Smooth muscle cell (in vitro differentiated cells): ENCODE measurements at regions not wholly inside any gene's neighbourhood (a gene's known extent, or its start where the extent isn't known, plus 50 kb on each side); places are given as distances from the start of the nearest gene placed in this dataset.

ENCODE experiments used
- DNase-seq: peaks from one replicate; lab custom pipeline; 2025; ENCODE audit not compliant: unreplicated experiment; lab: John Stamatoyannopoulos, UW
- H2AFZ ChIP-seq: fragments of 200-600 bp; sonication (generic); 2 replicates; pipeline ENCODE4 v1.6.0; 2016; ENCODE audit warnings: antibody characterized with exemption, low read depth, mild to moderate bottlenecking
- H3F3A ChIP-seq: fragments of 200-600 bp; sonication (generic); 2 replicates; pipeline ENCODE4 v1.6.0; 2017; ENCODE audit warnings: antibody characterized with exemption, low read depth
- H3K27ac ChIP-seq: fragments of 200-600 bp; sonication (generic); 2 replicates; pipeline ENCODE4 v1.5.1; 2016; ENCODE audit warnings: low read depth, mild to moderate bottlenecking
- H3K27me3 ChIP-seq: fragments of 200-600 bp; sonication (generic); 2 replicates; pipeline ENCODE4 v1.6.1; 2016; ENCODE audit warnings: low read depth, mild to moderate bottlenecking
- H3K36me3 ChIP-seq: fragments of 200-600 bp; sonication (generic); 2 replicates; pipeline ENCODE4 v1.5.1; 2016; ENCODE audit warnings: low read depth
- H3K4me1 ChIP-seq: fragments of 200-600 bp; sonication (generic); 2 replicates; pipeline ENCODE4 v1.5.1; 2016; ENCODE audit warnings: low read depth
- H3K4me2 ChIP-seq: fragments of 200-600 bp; sonication (generic); 2 replicates; pipeline ENCODE4 v1.6.0; 2016; ENCODE audit warnings: mild to moderate bottlenecking
- H3K4me3 ChIP-seq: fragments of 200-600 bp; sonication (generic); 2 replicates; pipeline ENCODE4 v1.5.1; 2016; ENCODE audit warnings: mild to moderate bottlenecking
- H3K79me2 ChIP-seq: fragments of 200-600 bp; sonication (generic); 2 replicates; pipeline ENCODE4 v1.6.0; 2016; ENCODE audit warnings: low read depth, mild to moderate bottlenecking
- H3K9ac ChIP-seq: fragments of 200-600 bp; sonication (generic); 2 replicates; pipeline ENCODE4 v1.6.0; 2016; ENCODE audit warnings: low read depth
- H3K9me3 ChIP-seq: fragments of 200-600 bp; sonication (generic); replicated peaks from 2 replicates; pipeline ENCODE4 v1.5.1; 2016; ENCODE audit warnings: low read depth
- H4K20me1 ChIP-seq: fragments of 200-600 bp; sonication (generic); 2 replicates; pipeline ENCODE4 v1.6.0; 2016; ENCODE audit warnings: low read depth
- WGBS: methylation state at CpG from one replicate; pipeline ENCODE4 v1.1.7; 2016; ENCODE audit warnings: low lambda C conversion rate; 5-methylcytosine and 5-hydroxymethylcytosine counted together
- TF ChIP-seq, protein P1 (sequence below): fragments of 200-600 bp; sonication (generic); IDR thresholded peaks from 2 replicates; pipeline ENCODE4 v1.5.1; 2017; ENCODE audit warnings: borderline replicate concordance, mild to moderate bottlenecking, antibody characterized with exemption; ENCODE audit not compliant: insufficient read depth, poor library complexity, severe bottlenecking

DNA sequence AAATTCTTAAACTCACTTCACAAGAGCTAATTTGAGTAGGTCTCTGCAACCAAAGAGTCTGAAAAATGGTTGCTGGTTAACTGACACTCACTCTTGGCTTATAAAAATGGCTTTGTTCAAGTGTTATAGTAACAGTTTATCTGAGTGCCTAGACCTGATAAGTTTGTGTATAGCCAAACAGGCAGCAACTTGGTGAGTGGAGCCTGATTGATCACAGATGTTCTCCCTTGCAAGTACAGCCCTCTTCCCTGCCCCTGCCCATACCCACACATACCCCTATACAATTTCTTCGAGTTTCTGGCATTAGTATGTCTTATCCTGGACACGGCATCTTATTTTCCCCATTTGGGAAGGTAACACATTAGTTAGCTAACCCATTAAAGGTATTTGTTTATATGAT is 149.5 kb downstream of the SLC16A9 start:
- Histone ChIP-seq H3K9me3 (no peaks in the 10 kb centered on the region), H3F3A (peaks cover 5% of the 10 kb centered on the region), H2AFZ (no peak overlapping the region), H4K20me1 (no peaks in the 10 kb centered on the region), H3K4me3 (no peak overlapping the region), H3K27me3 (peaks cover 44% of the 10 kb centered on the region), H3K36me3 (no peaks in the 10 kb centered on the region), H3K27ac (no peak overlapping the region), H3K4me2 (no peak overlapping the region), H3K4me1 (peaks cover 21% of the 10 kb centered on the region), H3K9ac (no peak overlapping the region), H3K79me2 (no peaks in the 10 kb centered on the region)
- TF ChIP-seq, protein P1, sequence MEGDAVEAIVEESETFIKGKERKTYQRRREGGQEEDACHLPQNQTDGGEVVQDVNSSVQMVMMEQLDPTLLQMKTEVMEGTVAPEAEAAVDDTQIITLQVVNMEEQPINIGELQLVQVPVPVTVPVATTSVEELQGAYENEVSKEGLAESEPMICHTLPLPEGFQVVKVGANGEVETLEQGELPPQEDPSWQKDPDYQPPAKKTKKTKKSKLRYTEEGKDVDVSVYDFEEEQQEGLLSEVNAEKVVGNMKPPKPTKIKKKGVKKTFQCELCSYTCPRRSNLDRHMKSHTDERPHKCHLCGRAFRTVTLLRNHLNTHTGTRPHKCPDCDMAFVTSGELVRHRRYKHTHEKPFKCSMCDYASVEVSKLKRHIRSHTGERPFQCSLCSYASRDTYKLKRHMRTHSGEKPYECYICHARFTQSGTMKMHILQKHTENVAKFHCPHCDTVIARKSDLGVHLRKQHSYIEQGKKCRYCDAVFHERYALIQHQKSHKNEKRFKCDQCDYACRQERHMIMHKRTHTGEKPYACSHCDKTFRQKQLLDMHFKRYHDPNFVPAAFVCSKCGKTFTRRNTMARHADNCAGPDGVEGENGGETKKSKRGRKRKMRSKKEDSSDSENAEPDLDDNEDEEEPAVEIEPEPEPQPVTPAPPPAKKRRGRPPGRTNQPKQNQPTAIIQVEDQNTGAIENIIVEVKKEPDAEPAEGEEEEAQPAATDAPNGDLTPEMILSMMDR, result no peak
- 39% methylated on average over 2 of the region's 2 CpGs for WGBS
- no peak for DNase-seq

DNA sequence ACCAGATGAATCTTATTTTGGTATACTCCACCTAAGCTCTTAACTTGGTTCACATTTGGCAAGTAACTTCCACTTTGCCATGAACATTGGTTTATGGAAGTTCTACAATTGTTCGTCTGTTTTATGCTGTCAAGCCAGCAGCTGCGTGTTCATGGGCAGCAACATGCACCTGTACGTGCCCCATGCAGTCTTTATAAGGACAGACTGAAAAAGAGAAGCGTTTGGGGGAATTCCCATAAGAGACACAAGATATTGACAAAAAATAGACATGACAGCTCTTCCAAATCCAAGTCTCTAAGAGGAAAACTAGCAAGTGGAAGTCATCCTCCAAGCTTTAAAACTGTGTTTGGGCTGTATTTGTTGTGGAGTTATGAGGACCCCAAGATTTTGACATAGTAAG is 151.6 kb downstream of the SLC16A9 start:
- TF ChIP-seq, protein P1, result no peak
- no peak overlapping the region for H3K4me3 ChIP-seq
- H3K79me2 ChIP-seq, result no peaks in the 10 kb centered on the region

DNA sequence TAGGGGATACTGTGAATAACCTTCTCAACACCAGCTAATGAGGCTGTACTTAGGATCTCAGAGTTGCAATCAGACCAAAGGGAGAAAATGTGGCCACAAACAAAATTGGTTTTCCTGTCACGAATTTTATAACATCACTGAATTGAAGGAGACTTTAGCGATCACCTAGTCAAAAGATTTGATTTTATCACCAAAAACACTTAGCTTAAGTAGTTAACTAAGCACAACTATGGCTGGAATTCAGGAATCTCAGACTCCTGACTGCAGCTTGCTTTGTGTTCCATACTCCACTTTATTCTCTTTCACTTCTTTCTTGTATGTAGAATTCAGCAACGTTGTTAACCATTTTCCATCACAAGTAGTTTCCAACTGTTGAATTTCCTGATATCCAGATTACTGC is 152.0 kb downstream of the SLC16A9 start:
- Histone ChIP-seq H3K4me2 (no peak overlapping the region), H3K9me3 (no peaks in the 10 kb centered on the region), H3K4me3 (no peak overlapping the region), H3F3A (peaks cover 5% of the 10 kb centered on the region), H3K4me1 (peaks cover 21% of the 10 kb centered on the region), H3K27me3 (peaks cover 47% of the 10 kb centered on the region), H3K36me3 (no peaks in the 10 kb centered on the region), H3K79me2 (no peaks in the 10 kb centered on the region), H2AFZ (no peak overlapping the region), H3K27ac (no peak overlapping the region), H3K9ac (no peak overlapping the region), H4K20me1 (no peaks in the 10 kb centered on the region)
- TF ChIP-seq, protein P1, result no peak
- DNase-seq, result no peak
- WGBS, result 22% methylated on average over 3 of the region's 3 CpGs

More for the DNA sequence above, 151.6 kb downstream of the SLC16A9 start:
- H3K4me1 ChIP-seq, result peaks cover 21% of the 10 kb centered on the region
- no peak overlapping the region for H3K27ac ChIP-seq
- no peak overlapping the region for H3K9ac ChIP-seq
- H3F3A ChIP-seq, result peaks cover 5% of the 10 kb centered on the region
- no peaks in the 10 kb centered on the region for H4K20me1 ChIP-seq
- H2AFZ ChIP-seq, result no peak overlapping the region
- H3K36me3 ChIP-seq, result no peaks in the 10 kb centered on the region
- WGBS, result 87% methylated on average over 4 of the region's 4 CpGs
- DNase-seq, result no peak
- H3K4me2 ChIP-seq, result no peak overlapping the region
- no peaks in the 10 kb centered on the region for H3K9me3 ChIP-seq
- H3K27me3 ChIP-seq, result peaks cover 46% of the 10 kb centered on the region

DNA sequence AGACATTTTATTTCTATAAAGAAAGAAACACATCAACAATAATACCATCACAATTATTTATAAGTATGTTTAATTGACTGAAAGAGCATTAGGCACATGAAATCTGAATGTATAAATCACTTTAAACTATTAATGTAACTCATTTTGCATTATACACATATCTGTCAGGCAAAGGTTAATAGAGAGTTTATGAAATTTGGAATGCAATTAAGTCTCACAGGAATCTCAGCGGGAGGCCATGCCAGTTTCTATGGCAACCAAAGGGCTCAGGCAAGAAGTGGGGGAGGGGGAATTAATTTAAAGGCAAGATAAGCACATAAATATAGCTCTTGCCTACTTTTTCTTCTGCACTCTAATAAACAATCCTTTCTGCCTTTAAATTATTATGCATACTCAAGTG is 152.6 kb downstream of the SLC16A9 start:
- no peak overlapping the region for H3K4me3 ChIP-seq
- DNase-seq, result no peak
- H3F3A ChIP-seq, result peaks cover 5% of the 10 kb centered on the region
- H3K4me2 ChIP-seq, result no peak overlapping the region
- H3K27ac ChIP-seq, result no peak overlapping the region
- H2AFZ ChIP-seq, result no peak overlapping the region
- no peaks in the 10 kb centered on the region for H3K9me3 ChIP-seq
- H3K79me2 ChIP-seq, result no peaks in the 10 kb centered on the region
- H3K9ac ChIP-seq, result no peak overlapping the region
- WGBS, result 37% methylated on average over 1 of the region's 1 CpG
- TF ChIP-seq, protein P1, result no peak
- H3K27me3 ChIP-seq, result peaks cover 47% of the 10 kb centered on the region
- no peaks in the 10 kb centered on the region for H4K20me1 ChIP-seq
- H3K4me1 ChIP-seq, result peaks cover 21% of the 10 kb centered on the region
- H3K36me3 ChIP-seq, result no peaks in the 10 kb centered on the region
